Fibroblast of lung (primary cell): ENCODE measurements at regions not wholly inside any gene's neighbourhood (a gene's known extent, or its start where the extent isn't known, plus 50 kb on each side); places are given as distances from the start of the nearest gene placed in this dataset.

Experiments
- CTCF ChIP-seq, 2 donors: IDR thresholded peaks in 1 of 2; conservative IDR thresholded peaks in 1 of 2; 1 replicate in 1 of 2; 2 replicates in 1 of 2; pipeline ENCODE4 v1.5.1; 2011 to 2012; ENCODE audit warnings: low read length in 2 of 2, control low read depth in 1 of 2, inconsistent platforms in 1 of 2, low read depth in 1 of 2, mild to moderate bottlenecking in 1 of 2
- EZH2 ChIP-seq: IDR thresholded peaks from 2 replicates; pipeline ENCODE4 v1.5.1; 2012; ENCODE audit warnings: low read length, control low read depth, mild to moderate bottlenecking; ENCODE audit errors: missing control alignments

GRCh38 chr2:44104855-44105271, 63.8 kb upstream of the PPM1B start:
- TF ChIP-seq CTCF (conservative IDR thresholded peaks at IDR 0.05 in 1 of 2, IDR thresholded peaks at IDR 0.05 in 1 of 2; ENCODE audit: low read depth in 1 of 2, low read length in 2 of 2) (no peak), EZH2 (no peak)
